Gastrocnemius medialis (tissue), 4 donors: ENCODE measurements at regions not wholly inside any gene's neighbourhood (a gene's known extent, or its start where the extent isn't known, plus 50 kb on each side); places are given as distances from the start of the nearest gene placed in this dataset.

Experiments used
- ATAC-seq, 2 donors: fragments of 150-250 bp; one replicate each; pipeline ENCODE4 v1.9.1; 2016
- DNase-seq, 2 donors: peaks; one replicate each; pipeline ENCODE4 v3.0.0-alpha.2; 2019
- H3K27ac ChIP-seq, 4 donors: fragments of 200-600 bp; sonication (generic); 1 replicate in 1 of 4; 2 replicates in 3 of 4; pipeline ENCODE4 v1.5.1; 2016 to 2018; ENCODE audit warnings: mild to moderate bottlenecking in 2 of 4, moderate library complexity in 1 of 4
- H3K27me3 ChIP-seq, 3 donors: fragments of 200-600 bp; sonication (generic) in 2 of 3; 1 replicate in 1 of 3; 2 replicates in 2 of 3; pipeline versions ENCODE4 v1.5.1 to v1.6.0; 2016 to 2019; ENCODE audit warnings: mild to moderate bottlenecking in 1 of 3, moderate library complexity in 1 of 3
- H3K36me3 ChIP-seq, 2 donors: fragments of 200-600 bp; sonication (generic) in 1 of 2; one replicate each; pipeline ENCODE4 v1.5.1; 2017 to 2018
- H3K4me1 ChIP-seq, 2 donors: fragments of 200-600 bp; sonication (generic) in 1 of 2; one replicate each; pipeline ENCODE4 v1.5.1; 2016 to 2017; ENCODE audit warnings: mild to moderate bottlenecking in 2 of 2
- H3K4me3 ChIP-seq, 4 donors: fragments of 200-600 bp; sonication (generic) in 3 of 4; 1 replicate in 1 of 4; 2 replicates in 3 of 4; pipeline ENCODE4 v1.5.1; 2016 to 2019; ENCODE audit warnings: mild to moderate bottlenecking in 2 of 4
- H3K9me3 ChIP-seq, 3 donors: fragments of 200-600 bp; sonication (generic) in 2 of 3; 1 replicate in 1 of 3; 2 replicates in 2 of 3; pipeline ENCODE4 v1.5.1; 2016 to 2019
- POLR2A ChIP-seq, 2 donors: fragments of 450-650 bp; IDR thresholded peaks; one replicate each; pipeline ENCODE4 v1.6.1; 2017; ENCODE audit warnings: antibody characterized with exemption in 2 of 2, mild to moderate bottlenecking in 2 of 2, moderate library complexity in 2 of 2
- in situ Hi-C, 4 donors: fragments of 200-750 bp; cut with MboI; loops; one replicate each; pipeline versions ENCODE4 v1.15.0 to v1.8.0; 2017; ENCODE audit warnings: low sequenced_read_pairs in 4 of 4
- intact Hi-C: fragments of 100-400 bp; cut with DNase I; formaldehyde crosslinking; loops from one replicate; pipeline ENCODE4 v1.15.1; 2023; ENCODE audit warnings: low total_unique reads
- TF ChIP-seq, protein P1 (sequence below), 5 experiments: fragments of 450-650 bp in 3 of 5; fragments of 200-600 bp in 2 of 5; sonication (generic) in 2 of 5; IDR thresholded peaks in 4 of 5; conservative IDR thresholded peaks in 1 of 5; 1 replicate in 4 of 5; 2 replicates in 1 of 5; pipeline ENCODE4 v1.5.1; 2016 to 2019; ENCODE audit warnings: antibody characterized with exemption in 5 of 5, mild to moderate bottlenecking in 3 of 5, moderate library complexity in 3 of 5

DNA sequence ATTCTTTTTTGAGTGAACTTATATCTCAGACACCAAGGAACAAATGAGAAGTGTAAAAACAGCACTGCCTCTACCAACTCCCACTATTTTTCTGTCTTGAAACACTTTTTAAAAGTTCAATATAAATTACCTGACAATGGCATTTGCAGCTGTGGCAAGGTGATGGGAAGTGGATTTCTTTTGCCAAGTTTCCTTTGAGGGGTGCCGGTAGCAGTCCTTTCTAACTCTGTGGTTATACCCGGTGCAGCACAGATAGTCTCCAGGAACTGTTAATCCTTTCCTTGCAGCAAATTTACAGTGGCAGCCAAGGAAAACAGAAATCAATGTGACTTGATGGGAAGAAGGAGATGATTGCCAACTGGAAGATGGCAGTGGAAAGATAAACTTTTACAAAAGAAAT, 243.7 kb downstream of the BCAT1 start:
- intact Hi-C loops = no loop called here
- in situ Hi-C loops = no loop called here
- no peak for ATAC-seq

DNA sequence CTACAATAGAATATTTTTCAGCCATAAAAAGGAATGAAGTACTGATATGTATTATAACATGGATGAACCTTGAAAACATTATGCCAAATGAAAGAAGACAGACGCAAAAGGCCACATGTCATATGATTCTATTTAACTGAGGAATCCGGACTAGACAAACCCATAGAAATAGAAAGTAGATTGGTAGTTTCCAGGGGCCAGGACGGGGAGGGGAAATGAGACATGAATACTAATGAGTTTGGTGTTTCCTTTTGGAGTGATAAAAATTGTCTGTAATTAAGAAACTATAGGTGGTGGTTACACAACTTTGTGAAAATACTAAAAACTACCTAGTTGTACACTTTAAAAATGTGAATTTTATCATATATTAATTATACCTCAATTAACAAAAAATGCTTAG, 247.6 kb downstream of the BCAT1 start:
- H3K27ac ChIP-seq = no peak overlapping the region
- no peaks in the 10 kb centered on the region for H3K4me1 ChIP-seq
- in situ Hi-C loops = no loop called here
- H3K27me3 ChIP-seq = no peaks in the 10 kb centered on the region
- ATAC-seq (no peak), DNase-seq (no peak)
- TF ChIP-seq, protein P1, sequence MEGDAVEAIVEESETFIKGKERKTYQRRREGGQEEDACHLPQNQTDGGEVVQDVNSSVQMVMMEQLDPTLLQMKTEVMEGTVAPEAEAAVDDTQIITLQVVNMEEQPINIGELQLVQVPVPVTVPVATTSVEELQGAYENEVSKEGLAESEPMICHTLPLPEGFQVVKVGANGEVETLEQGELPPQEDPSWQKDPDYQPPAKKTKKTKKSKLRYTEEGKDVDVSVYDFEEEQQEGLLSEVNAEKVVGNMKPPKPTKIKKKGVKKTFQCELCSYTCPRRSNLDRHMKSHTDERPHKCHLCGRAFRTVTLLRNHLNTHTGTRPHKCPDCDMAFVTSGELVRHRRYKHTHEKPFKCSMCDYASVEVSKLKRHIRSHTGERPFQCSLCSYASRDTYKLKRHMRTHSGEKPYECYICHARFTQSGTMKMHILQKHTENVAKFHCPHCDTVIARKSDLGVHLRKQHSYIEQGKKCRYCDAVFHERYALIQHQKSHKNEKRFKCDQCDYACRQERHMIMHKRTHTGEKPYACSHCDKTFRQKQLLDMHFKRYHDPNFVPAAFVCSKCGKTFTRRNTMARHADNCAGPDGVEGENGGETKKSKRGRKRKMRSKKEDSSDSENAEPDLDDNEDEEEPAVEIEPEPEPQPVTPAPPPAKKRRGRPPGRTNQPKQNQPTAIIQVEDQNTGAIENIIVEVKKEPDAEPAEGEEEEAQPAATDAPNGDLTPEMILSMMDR (IDR thresholded peaks at IDR 0.05 in 4 of 5, conservative IDR thresholded peaks at IDR 0.05 in 1 of 5) = no peak
- TF ChIP-seq POLR2A (IDR thresholded peaks at IDR 0.05) = no peak
- H3K36me3 ChIP-seq = no peaks in the 10 kb centered on the region
- intact Hi-C loops = no loop called here
- H3K4me3 ChIP-seq = no peak overlapping the region
- H3K9me3 ChIP-seq = no peaks in the 10 kb centered on the region

More for the DNA sequence above, 243.7 kb downstream of the BCAT1 start:
- no peak for DNase-seq
- no peak overlapping the region for H3K4me3 ChIP-seq
- no peaks in the 10 kb centered on the region for H3K36me3 ChIP-seq
- no peaks in the 10 kb centered on the region for H3K9me3 ChIP-seq
- no peaks in the 10 kb centered on the region for H3K4me1 ChIP-seq
- no peaks in the 10 kb centered on the region for H3K27me3 ChIP-seq
- TF ChIP-seq, protein P1 (IDR thresholded peaks at IDR 0.05 in 4 of 5, conservative IDR thresholded peaks at IDR 0.05 in 1 of 5) = no peak
- no peak for TF ChIP-seq POLR2A (IDR thresholded peaks at IDR 0.05)
- no peak overlapping the region for H3K27ac ChIP-seq

DNA sequence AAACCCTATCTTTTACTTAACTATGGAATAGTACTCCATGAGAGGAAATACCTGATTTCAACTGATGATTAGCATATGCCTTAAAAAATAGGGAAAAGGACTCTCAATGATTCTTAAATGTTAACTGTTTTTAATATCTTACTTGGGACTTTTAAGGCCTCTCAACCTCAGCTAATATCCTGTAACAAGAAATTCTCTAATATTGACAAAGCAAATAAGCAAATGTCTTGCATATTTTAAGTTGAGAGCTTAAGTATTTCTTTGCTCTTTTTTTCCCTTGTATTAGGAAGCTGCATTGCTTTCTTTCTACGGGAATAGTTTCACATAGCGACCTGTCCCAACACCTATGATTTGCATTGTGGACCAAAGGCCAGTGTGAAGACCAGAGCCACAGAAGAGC, 249.9 kb downstream of the BCAT1 start:
- ATAC-seq (no peak), DNase-seq (no peak)
- H3K9me3 ChIP-seq = no peaks in the 10 kb centered on the region
- no peaks in the 10 kb centered on the region for H3K27me3 ChIP-seq
- H3K36me3 ChIP-seq = no peaks in the 10 kb centered on the region
- H3K4me1 ChIP-seq = no peaks in the 10 kb centered on the region
- TF ChIP-seq, protein P1 (IDR thresholded peaks at IDR 0.05 in 4 of 5, conservative IDR thresholded peaks at IDR 0.05 in 1 of 5) = no peak
- no peak for TF ChIP-seq POLR2A (IDR thresholded peaks at IDR 0.05)
- no peak overlapping the region for H3K4me3 ChIP-seq
- intact Hi-C loops = no loop called here
- H3K27ac ChIP-seq = no peak overlapping the region
- in situ Hi-C loops = no loop called here

DNA sequence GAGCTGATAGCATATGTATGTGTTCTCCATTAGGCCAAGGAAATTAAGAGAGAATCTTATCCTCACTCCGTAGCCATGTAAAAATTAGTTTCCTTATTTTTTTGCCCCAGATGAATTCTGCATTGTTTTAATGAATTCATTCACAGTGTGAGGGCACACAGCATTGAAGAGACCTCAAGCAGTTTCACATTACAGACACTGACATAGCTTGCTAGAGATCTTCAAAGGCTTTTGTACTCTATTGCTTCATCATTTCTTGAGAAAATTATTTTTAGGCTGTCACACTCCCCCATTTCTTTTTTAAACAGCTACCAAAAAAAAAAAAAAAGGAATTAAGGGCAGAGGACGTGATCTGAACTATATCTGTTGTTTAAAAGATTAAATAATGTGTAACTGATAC, 251.1 kb downstream of the BCAT1 start:
- Histone ChIP-seq H3K36me3 (no peaks in the 10 kb centered on the region), H3K27me3 (no peaks in the 10 kb centered on the region), H3K4me1 (no peaks in the 10 kb centered on the region), H3K27ac (no peak overlapping the region), H3K9me3 (no peaks in the 10 kb centered on the region), H3K4me3 (no peak overlapping the region)
- no peak for DNase-seq
- in situ Hi-C loops (no loop called here), intact Hi-C loops (no loop called here)
- no peak for TF ChIP-seq POLR2A (IDR thresholded peaks at IDR 0.05)
- TF ChIP-seq, protein P1 (IDR thresholded peaks at IDR 0.05 in 4 of 5, conservative IDR thresholded peaks at IDR 0.05 in 1 of 5) = no peak
- no peak for ATAC-seq

DNA sequence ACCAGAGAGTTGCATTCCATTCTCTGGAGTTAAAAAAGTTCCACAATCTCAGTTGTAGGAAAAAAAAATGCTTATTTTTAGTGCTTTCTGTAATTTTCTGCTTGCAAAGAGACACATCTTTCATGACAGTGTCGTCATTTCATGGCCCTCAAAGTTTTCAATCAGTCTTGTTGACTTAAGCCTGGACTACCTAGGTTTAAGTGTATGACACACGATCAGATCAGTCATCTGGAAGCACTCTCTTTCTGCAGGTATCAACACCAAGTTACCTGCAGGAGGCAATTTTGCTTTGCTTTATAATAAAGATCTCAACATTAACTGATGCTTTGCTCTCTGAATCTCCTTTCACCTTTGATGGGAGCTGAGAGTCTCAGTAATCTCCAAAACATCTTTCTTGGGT, 251.6 kb downstream of the BCAT1 start:
- ATAC-seq = no peak
- Histone ChIP-seq H3K9me3 (no peaks in the 10 kb centered on the region), H3K4me3 (no peak overlapping the region), H3K4me1 (no peaks in the 10 kb centered on the region), H3K27ac (no peak overlapping the region), H3K27me3 (no peaks in the 10 kb centered on the region), H3K36me3 (no peaks in the 10 kb centered on the region)
- intact Hi-C loops (no loop called here), in situ Hi-C loops (no loop called here)
- DNase-seq = no peak
- TF ChIP-seq POLR2A (IDR thresholded peaks at IDR 0.05) = no peak
